GM08714 (cell line): ENCODE measurements at regions not wholly inside any gene's neighbourhood (a gene's known extent, or its start where the extent isn't known, plus 50 kb on each side); places are given as distances from the start of the nearest gene placed in this dataset.

Experiments used
- H3K4me3 ChIP-seq: fragments of 200-500 bp; sonication (Bioruptor generic); 2 replicates; pipeline ENCODE4 v1.5.1; 2014; ENCODE audit warnings: mild to moderate bottlenecking, low read length, inconsistent platforms
- ZNF274 ChIP-seq: IDR thresholded peaks from 2 replicates; pipeline ENCODE4 v1.6.1; 2012; ENCODE audit warnings: mild to moderate bottlenecking, low read depth, low read length

DNA sequence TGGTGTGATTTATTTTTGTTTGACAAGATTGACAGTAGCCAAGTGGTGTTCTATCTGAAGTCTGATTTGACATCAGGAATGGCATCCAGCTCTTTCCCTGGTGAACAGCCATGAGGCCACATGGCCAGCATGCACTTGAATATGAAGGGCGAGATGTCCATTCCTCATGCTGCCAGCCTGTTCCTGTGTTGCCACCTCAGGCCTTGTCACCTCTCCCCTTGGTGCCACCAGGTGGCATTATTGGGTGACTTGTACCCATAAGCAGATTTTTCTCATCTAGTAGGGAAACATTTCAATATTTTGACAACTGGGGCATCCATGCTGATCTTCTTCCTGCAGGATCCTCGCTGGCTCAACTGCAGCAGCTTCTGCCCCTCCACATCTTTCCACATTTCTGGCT lies 199.1 kb downstream of the ERMARD start:
- H3K4me3 ChIP-seq, result no peak overlapping the region

GRCh38 chr6:169949511-169950097 lies 198.2 kb downstream of the ERMARD start:
- no peak for TF ChIP-seq ZNF274

More for the DNA sequence above, 199.1 kb downstream of the ERMARD start:
- TF ChIP-seq ZNF274, result no peak

GRCh38 chr6:169946971-169947370 lies 195.5 kb downstream of the ERMARD start:
- TF ChIP-seq ZNF274, result no peak
- H3K4me3 ChIP-seq, result no peak overlapping the region

More at GRCh38 chr6:169949511-169950097, 198.2 kb downstream of the ERMARD start:
- no peak overlapping the region for H3K4me3 ChIP-seq

- no peak overlapping the region for H3K4me3 ChIP-seq
- no peak for TF ChIP-seq ZNF274
These were observed 193.7 kb downstream of the ERMARD start for GRCh38 chr6:169945117-169945516.

- TF ChIP-seq ZNF274, result no peak
- H3K4me3 ChIP-seq, result no peak overlapping the region
These were observed 193.0 kb downstream of the ERMARD start for GRCh38 chr6:169944415-169944814.

- no peak overlapping the region for H3K4me3 ChIP-seq
- TF ChIP-seq ZNF274, result no peak
These were observed 192.6 kb downstream of the ERMARD start for GRCh38 chr6:169944061-169944337.

DNA sequence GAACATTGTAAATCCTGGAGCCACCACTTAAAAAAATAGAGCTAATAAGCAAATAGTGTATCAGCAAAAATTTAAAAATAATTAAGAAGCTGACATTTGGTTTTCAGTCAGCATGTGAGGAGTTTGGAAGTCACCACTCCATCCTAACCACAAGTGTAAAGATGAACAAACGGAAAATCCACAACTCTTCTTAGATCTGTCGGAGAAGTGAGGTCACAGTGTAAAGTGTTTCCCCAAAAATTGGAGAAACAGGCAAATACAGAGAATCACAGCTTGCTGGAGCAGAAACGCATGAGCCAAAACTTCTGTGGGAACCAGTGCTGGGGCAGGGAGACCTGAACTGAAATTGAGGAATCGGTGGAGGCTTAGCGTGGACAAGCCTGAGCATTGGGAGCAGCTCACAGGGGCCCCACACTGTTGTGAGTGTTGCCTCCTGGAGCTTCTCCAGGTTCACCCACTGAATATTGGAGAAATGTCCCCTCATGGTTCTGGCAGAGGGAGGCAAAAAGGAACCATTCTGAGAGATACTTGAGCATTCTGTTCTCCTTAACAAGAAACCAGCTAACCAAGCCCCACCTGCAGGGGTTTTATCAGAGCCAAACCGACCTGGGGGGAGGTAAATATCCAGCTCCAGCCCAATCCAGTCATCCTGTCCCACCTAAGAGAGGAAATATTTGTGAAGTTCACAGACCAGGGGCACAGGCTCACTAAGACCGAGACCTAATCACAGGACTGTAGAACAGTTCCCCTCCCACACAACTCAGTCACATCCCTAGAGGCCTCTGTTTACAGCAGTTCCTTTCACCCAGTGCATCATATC lies 192.0 kb downstream of the ERMARD start:
- no peak for TF ChIP-seq ZNF274
- no peak overlapping the region for H3K4me3 ChIP-seq

DNA sequence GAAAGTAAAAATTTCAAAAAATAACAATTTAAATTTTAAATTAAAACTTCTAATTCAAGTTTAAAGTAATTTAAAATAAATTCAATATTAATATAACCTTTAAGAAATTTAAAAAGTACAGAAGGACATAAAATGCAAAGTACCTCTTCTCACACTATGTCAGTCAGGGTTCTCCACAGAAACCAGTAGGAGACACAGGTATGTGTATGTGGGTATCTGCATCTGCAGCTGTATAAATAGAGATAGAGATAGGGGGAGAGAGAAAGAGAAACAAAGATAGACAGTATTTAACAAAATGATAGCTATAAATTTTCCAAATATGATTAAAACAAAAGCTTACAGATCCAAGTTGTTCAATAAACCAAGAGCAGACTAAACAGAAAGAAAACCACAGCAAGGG lies 190.8 kb downstream of the ERMARD start:
- no peak overlapping the region for H3K4me3 ChIP-seq
- TF ChIP-seq ZNF274, result no peak

DNA sequence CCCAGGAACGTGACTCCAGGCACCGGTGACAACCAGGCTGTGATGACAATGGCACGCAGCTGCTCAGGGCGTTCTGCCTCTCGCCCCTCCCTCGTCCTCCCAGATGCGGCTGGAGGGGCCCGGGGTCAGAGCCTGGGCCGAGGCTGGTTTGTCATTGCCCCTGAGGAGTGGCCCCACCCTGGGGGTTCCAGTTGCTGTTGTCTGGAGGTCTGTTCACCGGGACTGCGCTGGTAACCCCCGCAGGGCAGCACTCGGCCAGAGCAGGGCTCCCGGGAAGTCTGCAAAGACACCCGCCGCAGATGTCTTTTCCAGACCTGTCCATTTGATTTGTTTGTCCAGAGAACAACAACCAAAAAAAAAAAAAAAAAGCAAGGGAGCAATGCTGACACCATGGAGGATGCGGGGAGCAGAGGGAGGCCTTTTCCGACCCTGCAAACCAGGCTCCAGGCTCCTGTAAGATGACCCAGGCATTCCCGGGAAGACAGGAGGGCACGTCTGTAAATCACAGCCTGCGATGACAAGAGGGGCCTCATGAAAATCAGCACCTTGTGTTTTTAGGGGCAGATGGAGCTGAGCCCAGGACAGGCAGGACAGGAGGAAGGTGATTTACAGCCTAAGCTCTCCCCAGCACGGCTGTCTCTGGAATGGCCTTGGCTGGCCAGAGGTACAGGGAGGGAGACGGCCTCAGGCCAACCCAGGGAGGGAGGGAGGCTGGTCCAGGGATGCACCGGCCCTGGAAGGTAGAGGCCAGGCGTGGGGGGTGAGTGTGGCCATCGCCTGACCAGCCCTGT lies 189.3 kb downstream of the ERMARD start:
- no peak overlapping the region for H3K4me3 ChIP-seq

DNA sequence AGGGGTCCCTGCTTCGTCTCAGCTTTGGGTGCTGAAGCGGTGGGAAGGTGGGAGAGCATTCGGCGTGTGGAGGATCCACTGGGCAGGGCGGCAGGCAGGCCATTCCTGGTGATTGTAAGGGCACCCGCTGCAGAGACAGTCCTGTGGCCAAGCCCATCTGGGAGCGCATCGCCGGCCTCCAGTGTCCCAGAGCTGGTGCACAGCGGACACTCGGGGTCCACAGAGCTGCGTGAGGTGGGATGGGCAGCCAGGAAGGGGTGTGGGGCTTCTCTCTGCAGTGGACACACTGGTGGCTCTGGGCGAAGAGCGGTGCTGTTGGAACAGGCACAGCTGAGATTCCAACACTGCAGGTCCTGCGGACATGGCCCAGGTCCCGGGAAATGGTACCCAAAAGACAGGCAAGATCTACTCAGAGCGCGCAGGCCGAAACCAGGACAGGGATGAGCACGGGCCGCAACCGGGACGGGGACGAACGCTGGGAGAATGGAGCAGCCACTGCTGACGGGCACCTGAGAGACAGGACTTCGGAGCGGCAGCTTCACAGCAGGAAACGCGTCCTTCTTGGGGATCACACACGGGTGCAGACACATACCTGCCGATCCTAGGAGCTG lies 188.2 kb downstream of the ERMARD start:
- TF ChIP-seq ZNF274, result no peak
- no peak overlapping the region for H3K4me3 ChIP-seq

More for the DNA sequence above, 189.3 kb downstream of the ERMARD start:
- TF ChIP-seq ZNF274, result no peak

DNA sequence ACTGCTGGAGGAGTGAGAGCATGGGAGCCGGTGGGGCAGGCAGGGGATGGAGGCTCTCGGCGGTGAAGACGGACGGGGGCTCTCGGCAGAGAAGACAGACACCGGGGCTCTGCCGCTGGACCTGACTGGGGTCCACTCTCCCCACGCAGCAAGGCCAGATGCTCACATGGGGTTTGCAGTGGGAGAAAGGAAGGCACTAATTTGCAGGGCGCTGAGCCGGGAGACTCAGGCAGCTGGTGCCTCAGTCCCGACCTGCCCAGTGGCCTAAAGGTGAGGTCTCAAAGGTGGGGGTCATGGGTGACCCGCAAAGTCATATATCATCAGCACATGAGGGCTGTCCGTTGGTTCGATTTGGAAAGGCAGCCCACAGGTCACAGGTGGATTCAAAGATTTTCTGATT lies 187.3 kb downstream of the ERMARD start:
- TF ChIP-seq ZNF274, result no peak
- no peak overlapping the region for H3K4me3 ChIP-seq

GRCh38 chr6:169938262-169938701 lies 186.9 kb downstream of the ERMARD start:
- no peak overlapping the region for H3K4me3 ChIP-seq
- no peak for TF ChIP-seq ZNF274

- TF ChIP-seq ZNF274, result no peak
- H3K4me3 ChIP-seq, result no peak overlapping the region
These were observed 186.2 kb downstream of the ERMARD start for GRCh38 chr6:169937389-169938261.
